ENCODE measurements at regions not wholly inside any gene's neighbourhood (a gene's known extent, or its start where the extent isn't known, plus 50 kb on each side); places are given as distances from the start of the nearest gene placed in this dataset.

- TF ChIP-seq CTCF (IDR thresholded peaks at IDR 0.05): no peak
- no peak for TF ChIP-seq ETV6 (CRISPR knock-in tag; IDR thresholded peaks at IDR 0.05)
- TF ChIP-seq ATF2 (CRISPR knock-in tag; IDR thresholded peaks at IDR 0.05; ENCODE audit: borderline replicate concordance, low read depth): no peak
- TF ChIP-seq OVOL2 (CRISPR knock-in tag; IDR thresholded peaks at IDR 0.05; ENCODE audit: borderline replicate concordance): no peak
- TF ChIP-seq TEAD1 (CRISPR knock-in tag; IDR thresholded peaks at IDR 0.05): no peak
- TF ChIP-seq RORB (CRISPR knock-in tag; IDR thresholded peaks at IDR 0.05): no peak
- TF ChIP-seq CREB1 (CRISPR knock-in tag; IDR thresholded peaks at IDR 0.05): no peak
- TF ChIP-seq ZNF423 (CRISPR knock-in tag; IDR thresholded peaks at IDR 0.05): no peak
- no peak for TF ChIP-seq JUN (CRISPR knock-in tag; IDR thresholded peaks at IDR 0.05)
Measured at GRCh38 chr5:67350185-67350584, 153.6 kb upstream of the CD180 start (continued).

- no peak for ATAC-seq
Measured at GRCh38 chr5:67347821-67348220, 151.2 kb upstream of the CD180 start.

More at GRCh38 chr5:67347821-67348220, 151.2 kb upstream of the CD180 start:
- no peak for DNase-seq (ENCODE audit: low spot score)
- peaks cover 29% of the 10 kb centered on the region for H3K4me1 Mint-ChIP-seq
- no peak overlapping the region for H3K4me3 Mint-ChIP-seq
- H3K27ac Mint-ChIP-seq: 0 out of 2 replicates have a peak overlapping the region, but pooled peaks have one; percentile 39
- TF ChIP-seq NFE2L1 (CRISPR knock-in tag; IDR thresholded peaks at IDR 0.05) (peak; percentile 19; the same call in 1 of the 2 replicates), JUN (CRISPR knock-in tag; IDR thresholded peaks at IDR 0.05) (no peak), USF2 (CRISPR knock-in tag; IDR thresholded peaks at IDR 0.05) (0 out of 2 replicates have a peak, but pooled peaks have one; percentile 25), SMAD4 (CRISPR knock-in tag; IDR thresholded peaks at IDR 0.05) (no peak), SP1 (CRISPR knock-in tag; conservative IDR thresholded peaks at IDR 0.05) (0 out of 2 replicates have a peak, but pooled peaks have one; percentile 24), ZNF532 (CRISPR knock-in tag; IDR thresholded peaks at IDR 0.05; ENCODE audit: borderline replicate concordance) (no peak), GTF2I (CRISPR knock-in tag; conservative IDR thresholded peaks at IDR 0.05) (no peak)
- H3K36me3 Mint-ChIP-seq: peaks cover 22% of the 10 kb centered on the region; the same call in 1 of the 2 replicates
- ChIA-PET POLR2A (no interaction called here), CTCF (no interaction called here)
- H3K27me3 Mint-ChIP-seq (ENCODE audit: low read depth): no peaks in the 10 kb centered on the region
- H3K9me3 Mint-ChIP-seq: peaks cover 30% of the 10 kb centered on the region

Measured in WTC11 (cell line).